GM18868 (cell line): ENCODE measurements at regions not wholly inside any gene's neighbourhood (a gene's known extent, or its start where the extent isn't known, plus 50 kb on each side); places are given as distances from the start of the nearest gene placed in this dataset.
"Not testable (repeated sequence)": the region's sequence is repeated elsewhere in the genome, so short reads cannot be mapped to it uniquely, and the experiment has no call there.

Source experiments
- ATAC-seq: cut with Tn5 transposase; IDR thresholded peaks from one replicate; pipeline ENCODE4 v1.9.1; 2021; ENCODE audit warnings: mild to moderate bottlenecking, moderate library complexity; ENCODE audit not compliant: unreplicated experiment

DNA sequence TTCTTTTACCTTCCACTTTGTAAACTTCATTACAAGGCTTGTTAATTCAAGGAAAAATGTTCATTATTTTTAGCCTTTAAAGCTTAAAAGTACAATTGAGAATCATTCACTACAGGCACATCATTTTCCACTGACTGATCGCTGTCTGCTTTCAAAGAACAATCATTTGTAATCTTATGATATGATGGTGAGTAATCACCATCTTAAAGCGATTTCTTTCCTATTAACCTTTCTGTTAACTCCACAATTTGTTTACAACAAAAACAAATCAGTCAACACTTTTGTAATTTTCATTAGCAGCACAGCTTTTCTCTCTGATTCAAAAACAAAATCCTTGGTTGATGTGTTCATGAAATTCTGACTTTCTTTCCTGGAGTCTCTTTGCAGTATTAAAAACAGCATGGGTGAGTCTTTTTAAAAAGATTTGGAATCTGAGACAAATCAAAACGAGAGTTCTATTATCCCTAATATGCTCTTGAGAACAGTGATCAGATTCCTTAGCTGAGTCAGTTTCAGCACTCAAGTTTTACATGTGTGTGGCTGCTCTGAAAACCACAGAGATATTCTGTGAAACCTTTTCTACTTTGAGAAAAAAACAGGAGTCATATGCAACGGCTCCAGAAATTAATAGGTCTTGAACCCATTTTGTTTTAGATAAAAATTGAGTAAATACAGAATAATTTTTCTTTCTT is 145.8 kb upstream of the TMPRSS15 start:
- no peak for ATAC-seq

DNA sequence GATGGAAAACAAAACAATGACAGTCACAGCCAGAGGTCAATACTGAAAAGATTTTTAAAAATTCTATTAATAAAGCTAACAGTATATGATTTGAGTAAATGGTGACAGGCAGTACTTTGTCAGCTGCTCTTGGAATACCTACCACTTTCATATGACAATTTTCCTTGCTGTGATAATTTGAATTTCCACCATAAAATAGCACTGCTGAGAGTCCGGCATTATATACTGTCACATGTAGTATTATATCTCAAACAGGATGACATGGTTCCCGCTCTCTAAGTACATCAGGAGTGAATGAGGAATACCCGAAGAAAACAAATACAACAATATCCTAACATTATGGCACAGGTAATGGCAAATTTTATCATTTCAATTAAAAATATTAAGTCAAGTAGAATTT is 146.8 kb upstream of the TMPRSS15 start:
- no peak for ATAC-seq

DNA sequence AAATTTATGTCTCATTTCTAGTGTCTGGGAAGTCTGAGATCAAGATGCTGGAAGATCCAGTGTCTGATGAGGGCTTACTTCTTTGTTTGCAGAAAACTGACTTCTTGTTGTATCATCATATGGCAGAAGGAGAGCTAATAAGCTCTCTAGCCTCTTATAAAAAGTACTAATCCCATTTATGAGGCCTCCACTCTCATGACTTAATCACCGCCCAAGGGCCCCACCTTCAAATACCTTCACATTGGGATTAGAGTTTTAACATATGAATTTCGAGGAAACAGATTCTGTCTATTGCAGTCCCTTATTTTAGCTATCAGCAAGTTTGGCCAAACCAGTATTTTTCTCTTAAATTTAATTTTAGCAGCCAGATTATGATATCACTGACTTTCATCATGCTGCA is 150.2 kb upstream of the TMPRSS15 start:
- ATAC-seq, result no peak

DNA sequence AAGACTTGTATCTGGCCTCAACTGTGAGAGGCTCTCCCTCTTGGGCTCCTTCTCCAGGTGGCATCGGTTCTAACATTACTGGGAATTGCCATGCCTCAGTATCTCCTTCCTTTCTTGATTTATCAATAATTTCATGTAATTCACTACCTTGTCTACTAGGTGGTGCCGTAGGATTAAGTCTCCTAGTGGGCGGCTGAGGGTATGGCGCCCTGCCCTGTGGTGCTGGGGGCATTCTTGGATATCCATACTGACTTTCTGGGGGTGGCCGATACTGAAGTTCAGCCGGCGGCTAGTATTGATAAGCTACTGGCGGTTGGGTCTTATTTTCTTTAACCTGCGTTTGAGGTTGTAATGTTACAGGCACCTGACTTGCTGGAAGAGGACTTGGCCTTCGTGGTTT is 164.2 kb upstream of the TMPRSS15 start:
- ATAC-seq, result not testable (repeated sequence)

DNA sequence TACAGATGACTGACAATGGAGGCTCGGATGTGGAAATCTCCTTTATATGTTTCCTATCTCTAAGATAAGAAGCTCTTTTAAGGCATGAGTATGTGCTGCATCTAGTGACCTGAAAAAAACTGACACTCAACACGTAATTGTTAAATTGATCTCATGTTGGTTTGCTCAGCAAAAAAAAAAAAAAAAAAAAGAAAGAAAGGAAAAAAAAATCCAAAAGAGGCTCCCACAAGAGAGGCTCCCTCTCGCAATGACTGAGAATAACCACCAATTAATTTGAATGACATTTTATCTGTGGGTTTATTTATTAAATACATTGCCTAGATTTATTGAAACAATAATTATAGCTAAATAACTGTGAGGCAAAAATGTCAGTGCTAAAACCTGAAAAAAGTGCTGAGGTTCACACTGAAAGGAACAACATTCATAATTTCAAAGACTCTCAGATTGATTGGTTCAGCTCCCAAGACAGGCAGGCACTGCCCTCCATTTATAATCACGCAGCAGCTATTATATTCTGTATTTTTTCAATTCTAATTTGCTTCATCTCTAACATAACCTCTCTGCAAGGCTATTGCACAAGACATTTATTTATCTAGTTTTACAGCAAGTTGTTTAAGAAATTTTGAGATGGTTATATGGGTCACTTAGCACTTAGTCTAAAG is 184.5 kb upstream of the TMPRSS15 start:
- ATAC-seq, result no peak

DNA sequence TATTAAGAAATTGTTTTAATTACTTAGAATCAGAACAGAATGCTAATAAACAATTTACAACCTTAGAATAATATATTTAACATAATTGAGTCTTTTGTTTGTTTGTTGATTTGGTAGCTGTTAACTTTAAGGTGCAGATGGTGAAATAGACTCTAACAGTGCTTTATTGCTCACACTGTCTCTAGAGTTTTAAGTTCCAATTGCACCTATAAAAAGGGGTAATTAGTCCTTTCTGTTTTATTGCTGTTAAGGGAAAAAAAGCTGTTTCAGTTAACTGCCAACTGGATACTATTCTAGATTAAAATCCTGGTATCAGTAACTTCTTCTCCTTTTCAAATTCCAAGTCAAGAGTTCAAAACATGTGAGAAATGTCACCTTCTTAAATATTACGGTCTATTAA is 197.6 kb upstream of the TMPRSS15 start:
- no peak for ATAC-seq

DNA sequence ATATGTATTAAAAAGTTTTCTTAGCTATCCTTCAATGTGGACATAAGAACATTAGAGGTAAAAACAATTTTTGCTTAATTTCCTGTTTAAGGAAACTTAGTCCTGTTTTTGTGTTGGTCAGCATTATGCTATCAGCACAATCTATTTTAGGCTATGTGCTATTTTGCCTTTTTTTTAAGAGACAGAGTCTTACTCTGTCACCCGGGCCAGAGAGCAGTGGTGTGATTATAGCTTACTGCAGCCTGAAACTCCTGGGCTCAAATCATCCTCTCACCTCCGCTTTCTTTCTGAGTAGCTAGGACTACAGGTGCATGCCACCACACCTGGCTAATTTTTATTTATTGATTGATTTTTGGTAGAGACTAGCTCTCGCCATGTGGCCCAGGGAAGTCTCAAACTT is 199.1 kb upstream of the TMPRSS15 start:
- no peak for ATAC-seq

DNA sequence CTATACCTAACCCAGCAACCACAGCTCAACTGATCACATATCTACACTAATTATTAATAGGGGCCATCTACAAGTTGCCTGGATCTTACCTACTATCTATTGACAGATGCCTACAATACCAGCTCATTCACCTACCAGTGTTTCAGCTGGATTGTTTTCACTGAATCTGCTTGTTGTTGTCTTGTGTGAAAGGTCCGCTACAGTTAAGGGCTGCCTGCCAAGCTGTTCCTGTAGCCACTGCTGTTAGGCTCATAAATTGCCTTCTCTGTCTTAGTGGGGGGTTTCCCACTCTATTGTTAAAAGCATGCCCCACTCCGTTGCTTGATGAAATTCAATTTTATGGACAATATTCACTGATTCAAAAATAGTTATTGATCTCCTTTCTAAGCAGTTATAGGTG is 199.7 kb upstream of the TMPRSS15 start:
- no peak for ATAC-seq

DNA sequence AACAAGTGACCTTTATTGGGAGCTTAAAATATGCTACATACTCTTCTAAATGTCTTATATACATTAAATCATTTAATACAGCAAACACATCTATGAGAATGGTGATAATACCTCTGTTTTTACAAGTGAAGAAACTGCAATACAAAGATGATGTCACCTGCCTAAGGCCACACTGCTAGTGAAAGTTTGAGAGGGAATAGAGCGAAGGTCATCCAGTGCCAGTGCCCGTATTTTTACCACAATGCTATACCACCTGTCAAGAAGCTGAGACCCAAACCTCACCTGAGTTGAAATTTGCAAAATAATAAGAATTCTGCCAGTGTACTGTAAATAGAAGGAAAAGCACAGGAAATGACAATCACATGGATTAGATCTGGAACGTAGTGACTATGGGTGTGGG is 200.4 kb upstream of the TMPRSS15 start:
- ATAC-seq, result no peak

DNA sequence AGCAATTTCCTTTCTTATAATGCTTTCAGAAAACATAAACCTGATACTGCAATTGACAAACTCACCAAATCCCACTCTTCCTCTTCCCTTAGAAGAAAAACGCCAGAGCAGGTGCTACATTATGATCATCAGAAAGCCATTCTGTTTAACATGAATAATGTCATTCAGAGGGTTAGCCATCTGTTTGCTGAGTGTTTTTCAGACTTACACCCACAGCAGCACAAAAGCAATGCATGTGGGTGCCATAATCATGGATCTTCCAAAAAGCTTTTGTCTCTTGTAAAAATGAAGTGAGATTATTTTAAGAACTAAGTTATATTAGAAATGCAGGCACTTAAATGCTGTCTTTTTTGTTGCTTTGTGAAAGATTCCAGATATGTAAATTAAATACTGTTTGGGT is 204.6 kb upstream of the TMPRSS15 start:
- no peak for ATAC-seq

DNA sequence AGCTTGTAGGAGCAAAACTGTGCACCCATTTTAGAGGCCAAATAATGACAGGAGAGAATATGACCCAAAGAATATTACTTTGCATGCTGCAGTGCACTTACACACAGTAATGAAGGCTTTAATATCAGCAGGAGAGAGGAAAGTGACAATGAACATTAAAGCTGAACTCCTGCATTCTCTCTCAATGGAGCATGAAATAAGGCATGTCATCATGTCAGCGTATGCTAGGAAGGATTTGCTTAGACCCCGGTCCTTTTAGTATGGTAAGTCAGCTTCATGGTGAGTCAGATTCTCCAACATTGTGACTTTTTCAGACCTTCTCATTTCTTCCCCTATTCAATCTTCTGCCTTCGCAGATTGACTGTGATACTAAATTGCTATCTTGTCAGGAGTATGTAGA is 210.7 kb upstream of the TMPRSS15 start:
- no peak for ATAC-seq

DNA sequence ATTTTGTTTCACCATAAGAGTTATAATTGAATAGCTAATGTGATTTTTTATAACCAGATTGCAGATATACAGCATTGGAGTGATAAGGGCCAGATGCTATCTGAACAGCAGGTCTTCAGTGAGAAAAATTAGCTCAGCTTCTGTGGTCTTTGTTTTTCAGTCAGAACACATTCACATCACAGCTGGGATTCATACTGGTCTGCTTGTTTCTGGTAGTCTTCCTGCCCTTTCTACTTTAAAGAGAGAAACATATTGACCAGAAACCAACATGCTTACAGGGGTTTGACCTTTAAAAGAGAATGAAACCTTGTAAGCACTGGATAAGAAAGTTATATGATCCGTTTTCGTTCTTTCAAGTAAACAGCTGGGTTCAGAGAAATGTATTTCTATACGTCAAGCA is 213.7 kb upstream of the TMPRSS15 start:
- ATAC-seq, result no peak

DNA sequence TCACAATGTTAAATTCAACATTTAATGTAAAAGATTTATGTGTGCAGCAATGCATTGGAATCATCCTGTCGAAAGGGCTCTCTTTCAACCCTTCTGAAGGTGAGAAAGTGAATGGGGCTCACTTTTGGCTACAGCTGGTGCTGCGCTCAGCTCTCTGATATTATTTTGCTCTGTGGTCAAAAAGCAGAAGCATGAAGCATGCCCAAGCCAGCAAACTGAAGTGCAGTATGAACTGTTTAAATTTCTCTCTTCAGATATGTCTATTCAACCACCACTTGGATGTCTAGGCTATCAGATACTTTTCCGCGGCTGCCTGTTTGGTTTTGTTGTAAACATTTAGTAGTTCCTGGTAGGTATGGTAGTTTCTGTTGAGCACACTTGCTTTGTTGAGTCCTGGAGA is 216.9 kb upstream of the TMPRSS15 start:
- ATAC-seq, result no peak

DNA sequence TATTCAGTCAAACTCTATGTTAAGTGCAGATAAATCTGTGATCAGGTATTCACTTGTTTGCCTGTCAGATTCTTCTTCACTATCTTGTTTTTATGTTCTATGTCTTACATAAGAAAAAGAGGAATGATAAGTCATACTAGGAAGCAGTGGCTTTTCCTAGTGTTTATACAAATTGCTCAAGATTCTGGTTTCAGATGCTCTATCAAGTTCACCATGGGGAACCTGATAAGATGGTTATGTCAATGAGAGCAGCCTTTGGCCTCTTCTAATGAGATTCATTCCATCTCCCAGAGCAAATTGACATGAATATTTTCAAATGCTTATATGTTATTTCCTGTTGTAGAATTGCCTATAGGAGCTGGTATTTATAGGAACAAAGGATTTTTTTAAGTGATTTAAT is 218.8 kb upstream of the TMPRSS15 start:
- no peak for ATAC-seq

DNA sequence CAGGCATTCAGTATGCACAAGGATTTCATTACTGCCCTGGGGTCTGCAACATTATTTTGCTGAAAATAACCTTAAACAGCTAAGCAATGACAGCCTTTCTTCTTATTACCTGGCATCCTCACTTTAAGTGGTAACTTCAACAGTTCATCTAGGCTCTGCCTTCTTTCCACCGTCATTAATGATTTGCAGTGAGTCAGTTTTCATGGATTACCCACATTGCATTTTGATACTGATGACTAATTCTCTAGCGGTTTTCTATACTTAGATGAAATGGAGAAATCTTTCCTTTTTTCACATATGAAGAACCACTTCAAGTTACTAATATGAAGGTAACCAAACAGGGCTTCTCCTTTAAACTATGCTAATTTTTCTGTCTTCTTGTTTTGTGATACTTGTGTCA is 226.9 kb upstream of the TMPRSS15 start:
- ATAC-seq, result no peak

DNA sequence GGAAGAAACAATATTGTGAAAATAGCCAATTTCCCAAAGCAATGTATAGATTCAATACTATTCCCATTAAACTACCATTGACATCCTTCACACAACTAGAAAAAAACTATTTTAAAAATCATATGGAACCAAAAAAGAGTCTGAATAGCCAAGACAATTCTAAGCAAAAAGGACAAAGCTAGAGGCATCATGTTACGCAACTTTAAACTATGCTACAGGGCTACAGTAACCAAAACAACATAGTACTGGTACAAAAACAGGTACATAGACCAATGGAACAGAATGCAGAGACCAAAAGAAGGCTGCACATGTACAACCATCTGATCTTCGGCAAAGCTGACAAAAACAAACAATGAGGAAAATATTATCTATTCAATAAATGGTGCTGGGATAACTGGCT is 233.3 kb upstream of the TMPRSS15 start:
- ATAC-seq, result no peak

DNA sequence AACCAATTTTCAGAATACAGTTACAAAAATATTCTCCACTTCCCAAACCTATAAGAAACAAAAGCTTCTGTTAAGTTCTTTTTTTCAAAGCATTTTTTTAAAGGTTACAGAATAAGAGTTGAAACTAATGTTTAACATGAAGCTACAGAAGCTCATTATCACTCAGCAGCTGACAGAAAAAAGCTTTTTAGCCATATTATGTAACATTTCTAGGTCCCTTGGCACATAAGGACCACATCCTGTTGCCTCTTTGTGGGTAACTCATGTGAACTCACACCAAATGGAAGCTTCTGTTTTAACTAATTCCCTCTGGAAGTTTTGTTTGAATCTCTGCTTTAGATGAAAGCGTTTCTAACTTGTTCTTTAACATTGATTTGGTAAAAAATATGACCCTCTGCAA is 242.5 kb upstream of the TMPRSS15 start:
- ATAC-seq, result no peak

DNA sequence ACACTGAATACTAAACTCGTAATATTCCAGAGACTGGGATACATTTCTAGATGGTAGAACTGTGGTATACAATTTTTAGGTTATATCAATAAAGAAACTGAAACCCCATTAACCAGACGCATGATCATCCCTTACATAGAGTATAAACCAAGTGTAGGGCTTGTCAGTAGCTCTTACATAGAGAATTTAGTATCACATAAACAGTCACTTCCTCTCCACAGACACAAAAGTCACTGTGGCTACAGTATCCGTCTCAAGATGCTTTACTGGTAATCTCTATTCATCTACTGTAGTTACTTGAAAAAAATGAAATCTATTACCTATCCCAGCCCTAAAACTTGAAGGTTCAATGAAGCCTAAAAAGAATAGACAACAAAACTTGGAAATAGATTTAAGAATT is 252.3 kb upstream of the TMPRSS15 start:
- no peak for ATAC-seq

DNA sequence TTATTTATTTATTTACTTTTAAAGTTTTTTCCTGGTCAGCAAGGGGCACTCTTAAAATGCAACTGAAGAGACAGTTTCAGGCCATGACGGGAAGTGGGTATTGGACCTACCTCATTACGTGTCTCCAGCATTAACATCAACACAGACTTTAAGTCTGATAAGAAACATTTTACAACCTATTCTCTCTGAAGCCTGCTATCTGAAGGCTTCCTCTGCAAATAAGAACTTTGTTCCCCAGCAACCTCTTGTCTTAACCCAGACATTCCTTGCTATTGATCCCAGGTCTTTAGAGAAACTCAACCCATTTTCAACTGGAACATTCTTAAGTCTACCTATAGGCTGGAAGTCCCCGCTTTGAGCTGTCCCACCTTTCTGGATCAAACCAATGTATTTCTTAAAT is 258.3 kb upstream of the TMPRSS15 start:
- no peak for ATAC-seq

DNA sequence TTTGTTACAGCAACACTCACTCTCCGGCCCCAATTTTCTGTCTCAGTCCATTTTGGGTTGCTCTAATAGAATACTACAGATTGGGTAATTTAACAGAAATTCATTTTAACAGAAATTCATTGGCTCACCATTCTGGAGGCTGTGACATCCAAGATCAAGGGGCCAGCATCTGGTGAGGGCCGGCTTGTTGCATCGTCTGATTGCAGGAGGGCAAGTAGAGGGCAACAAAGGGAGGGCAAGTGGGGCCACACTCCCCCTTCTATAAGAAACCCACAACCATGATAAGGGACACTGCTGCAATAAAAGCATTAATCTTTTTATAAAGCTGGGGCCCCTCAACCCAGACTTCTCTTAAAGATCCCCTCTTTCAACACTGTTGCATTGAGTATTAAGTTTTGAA is 260.1 kb upstream of the TMPRSS15 start:
- no peak for ATAC-seq

DNA sequence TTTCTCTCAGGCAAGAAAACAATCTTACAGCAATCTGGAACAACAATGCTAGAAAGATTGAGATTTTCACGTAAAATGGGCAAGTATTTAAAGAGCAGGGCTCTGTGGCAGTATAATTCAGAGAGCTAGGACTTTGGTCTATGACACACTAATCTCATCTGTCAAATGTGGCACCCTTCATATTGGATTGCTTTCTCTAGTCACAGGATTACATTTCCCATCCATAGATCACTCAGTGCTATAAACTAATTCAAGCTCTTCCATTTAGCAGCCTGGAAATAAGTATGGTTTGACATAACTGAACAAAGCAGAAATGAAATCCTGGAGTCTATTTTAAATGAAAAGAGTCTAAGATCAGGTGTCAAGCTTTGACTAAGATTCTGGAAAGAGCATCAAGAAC is 263.1 kb upstream of the TMPRSS15 start:
- ATAC-seq, result no peak

DNA sequence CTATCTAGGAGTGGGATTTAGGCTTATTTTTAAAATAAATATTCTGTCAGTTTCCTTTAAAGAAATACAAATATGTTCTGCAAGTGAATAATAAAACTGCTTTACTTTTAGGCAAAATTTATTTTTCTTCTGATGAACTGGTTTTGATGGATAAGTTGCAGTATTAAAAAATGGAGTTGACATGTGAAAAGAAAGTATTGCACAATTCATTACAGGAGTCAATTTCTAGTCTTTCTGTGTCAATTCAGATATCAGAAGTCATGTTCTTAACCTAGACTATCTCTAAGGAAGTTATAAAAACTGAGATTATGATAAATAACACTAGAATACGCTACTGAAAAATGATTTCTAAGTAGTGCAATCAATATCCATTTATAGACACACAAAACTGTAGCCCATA is 270.2 kb upstream of the TMPRSS15 start:
- ATAC-seq, result no peak

DNA sequence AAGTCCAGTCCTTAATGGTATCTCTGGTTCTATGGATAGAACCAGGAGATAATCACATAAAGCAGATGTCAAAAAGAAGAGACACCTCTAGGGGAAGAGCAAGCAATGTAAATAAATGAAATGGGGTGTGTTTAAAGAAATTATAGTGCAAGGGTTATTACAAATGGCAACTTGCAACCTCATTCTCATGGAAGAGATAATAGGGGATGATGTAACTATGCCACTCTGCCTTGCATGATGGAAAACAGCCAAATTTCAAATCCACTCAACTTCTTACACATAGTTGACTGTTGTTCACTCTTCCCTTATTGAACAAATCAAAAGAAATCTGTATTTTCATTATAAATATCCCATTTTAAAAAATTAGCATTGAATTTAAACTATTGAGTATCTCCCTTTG is 274.0 kb upstream of the TMPRSS15 start:
- no peak for ATAC-seq
